Endothelial cell of umbilical vein (primary cell): ENCODE measurements at regions not wholly inside any gene's neighbourhood (a gene's known extent, or its start where the extent isn't known, plus 50 kb on each side); places are given as distances from the start of the nearest gene placed in this dataset.

Experiments
- BruUV-seq: library from RNA; stranded (reverse); fragments of 400-500 nt; replicated peaks from 2 replicates; lab custom pipeline; 2021; lab: Mats Ljungman, UMichigan
- CTCF ChIA-PET: fragments of 300-600, 350-600 bp; sonication (Branson Sonifier 250); formaldehyde crosslinking; loops from one replicate; lab custom pipeline; 2021; ENCODE audit warnings: antibody characterized with exemption, inconsistent platforms; lab: Charles Lee
- POLR2A ChIA-PET: fragments of 300-600, 350-600 bp; sonication (Branson Sonifier 250); formaldehyde crosslinking; loops from one replicate; lab custom pipeline; 2021; ENCODE audit warnings: antibody characterized with exemption, inconsistent platforms; lab: Charles Lee
- DNase-seq: peaks from one replicate; pipeline ENCODE4 v3.0.0-alpha.2; 2011; ENCODE audit warnings: low read depth, low spot score
- FAIRE-seq: peaks from 2 replicates; lab custom pipeline; 2011; peaks lifted over from hg19 to GRCh38; lab: Jason Lieb, UNC
- H2AFZ ChIP-seq: 2 replicates; pipeline ENCODE4 v1.6.0; 2012; ENCODE audit warnings: low read depth, low read length, control low read depth, inconsistent platforms
- H3K27ac ChIP-seq: 2 replicates; pipeline ENCODE4 v1.5.1; 2011; ENCODE audit warnings: low read depth, mild to moderate bottlenecking, control low read depth, low read length, moderate library complexity; ENCODE audit not compliant: insufficient read depth
- H3K27me3 ChIP-seq, 2 experiments: 2 replicates each; pipeline versions ENCODE4 v1.6.0 to v1.6.1; 2011; ENCODE audit warnings: low read length in 2 of 2, mixed read lengths in 1 of 2; ENCODE audit not compliant: control insufficient read depth in 2 of 2, insufficient read depth in 2 of 2
- H3K36me3 ChIP-seq, 2 experiments: 2 replicates in 1 of 2; 3 replicates in 1 of 2; pipeline ENCODE4 v1.5.1; 2011; ENCODE audit warnings: low read length in 2 of 2, mild to moderate bottlenecking in 1 of 2, moderate library complexity in 1 of 2; ENCODE audit not compliant: control insufficient read depth in 2 of 2, insufficient read depth in 2 of 2; ENCODE audit errors: extremely low read depth in 1 of 2
- H3K4me1 ChIP-seq: 3 replicates; pipeline ENCODE4 v1.5.1; 2011; ENCODE audit warnings: mild to moderate bottlenecking, low read length; ENCODE audit not compliant: control insufficient read depth, insufficient read depth; ENCODE audit errors: extremely low read depth
- H3K4me2 ChIP-seq: 2 replicates; pipeline ENCODE4 v1.6.1; 2011; ENCODE audit warnings: low read length, control low read depth, mixed read lengths; ENCODE audit not compliant: insufficient read depth
- H3K4me3 ChIP-seq, 3 experiments: fragments of 200-600 bp in 1 of 3; sonication (generic), shearing (Covaris generic) in 1 of 3; replicated peaks in 1 of 3; 2 replicates each; pipeline ENCODE4 v1.5.1; 2011 to 2016; ENCODE audit warnings: control low read depth in 3 of 3, low read length in 3 of 3, mild to moderate bottlenecking in 2 of 3, inconsistent platforms in 1 of 3, low read depth in 1 of 3, moderate library complexity in 1 of 3; ENCODE audit not compliant: insufficient read depth in 1 of 3
- H3K79me2 ChIP-seq: 2 replicates; pipeline ENCODE4 v1.6.0; 2012; ENCODE audit warnings: low read length, inconsistent platforms; ENCODE audit not compliant: control insufficient read depth, insufficient read depth
- H3K9ac ChIP-seq: replicated peaks from 2 replicates; pipeline ENCODE3; 2011; ENCODE audit warnings: low read length, control low read depth; ENCODE audit not compliant: insufficient read depth; ENCODE audit errors: extremely low read depth
- H3K9me1 ChIP-seq: replicated peaks from 3 replicates; pipeline ENCODE4 v1.6.0; 2011; ENCODE audit warnings: mild to moderate bottlenecking, low read length; ENCODE audit not compliant: control insufficient read depth, insufficient read depth; ENCODE audit errors: extremely low read depth
- H3K9me3 ChIP-seq: replicated peaks from 2 replicates; pipeline ENCODE4 v1.5.1; 2012; ENCODE audit warnings: low read length, inconsistent platforms; ENCODE audit not compliant: control insufficient read depth, insufficient read depth
- H4K20me1 ChIP-seq: replicated peaks from 2 replicates; pipeline ENCODE3; 2011; ENCODE audit warnings: mild to moderate bottlenecking, low read length; ENCODE audit not compliant: control insufficient read depth, insufficient read depth; ENCODE audit errors: extremely low read depth
- EZH2 ChIP-seq: IDR thresholded peaks from 2 replicates; pipeline ENCODE4 v1.6.1; 2012; ENCODE audit warnings: borderline replicate concordance, low read depth, mild to moderate bottlenecking, moderate library complexity, low read length, inconsistent platforms; ENCODE audit not compliant: severe bottlenecking
- FOS ChIP-seq: IDR thresholded peaks from 2 replicates; pipeline ENCODE4 v1.6.1; 2011; ENCODE audit warnings: mild to moderate bottlenecking, low read length, moderate library complexity, borderline replicate concordance; ENCODE audit not compliant: insufficient read depth
- GATA2 ChIP-seq: IDR thresholded peaks from 2 replicates; pipeline ENCODE4 v1.7.0; 2011; ENCODE audit warnings: low read depth, mild to moderate bottlenecking, moderate library complexity, mixed read lengths, low read length; ENCODE audit not compliant: insufficient read length, insufficient read depth
- JUN ChIP-seq: IDR thresholded peaks from 2 replicates; pipeline ENCODE4 v1.6.1; 2011; ENCODE audit warnings: borderline replicate concordance, low read depth; ENCODE audit not compliant: insufficient read length, insufficient read depth
- MYC ChIP-seq: IDR thresholded peaks from one replicate; pipeline ENCODE4 v1.6.1; 2011; ENCODE audit warnings: mild to moderate bottlenecking, low read depth, low read length
- POLR2A ChIP-seq: IDR thresholded peaks from 2 replicates; pipeline ENCODE4 v1.6.1; 2012; ENCODE audit warnings: low read depth, mild to moderate bottlenecking, control low read depth, low read length
- POLR2AphosphoS5 ChIP-seq: IDR thresholded peaks from 2 replicates; pipeline ENCODE4 v1.6.1; 2012; ENCODE audit warnings: low read depth, mild to moderate bottlenecking, control low read depth, low read length, moderate library complexity; ENCODE audit not compliant: insufficient read depth
- dilution Hi-C: fragments of 300-500 bp; cut with MboI; formaldehyde crosslinking; loops from one replicate; pipeline ENCODE4 v1.15.0; 2019; ENCODE audit warnings: low sequenced_read_pairs; ENCODE audit not compliant: extremely low pct_ligation_motif_present
- intact Hi-C: fragments of 100-400 bp; cut with micrococcal nuclease; formaldehyde crosslinking; loops from one replicate; pipeline ENCODE4 v1.10.0; 2022
- TF ChIP-seq, protein P1 (sequence below): IDR thresholded peaks from 2 replicates; pipeline ENCODE4 v1.6.1; 2011; ENCODE audit not compliant: insufficient read depth, insufficient read length
- TF ChIP-seq, protein P2 (sequence below), 2 donors: IDR thresholded peaks; 1 replicate in 1 of 2; 2 replicates in 1 of 2; pipeline ENCODE4 v1.5.1; 2011; ENCODE audit warnings: low read length in 2 of 2, mild to moderate bottlenecking in 2 of 2, moderate library complexity in 2 of 2, control low read depth in 1 of 2, inconsistent platforms in 1 of 2, low read depth in 1 of 2; ENCODE audit not compliant: insufficient read depth in 1 of 2; ENCODE audit errors: extremely low read depth in 1 of 2

GRCh38 chr1:81710857-81711256, 89.9 kb upstream of the ADGRL2 start:
- H2AFZ ChIP-seq, result no peak overlapping the region
- intact Hi-C loops (no loop called here), dilution Hi-C loops (no loop called here)
- no peaks in the 10 kb centered on the region for H3K36me3 ChIP-seq
- H3K4me2 ChIP-seq, result no peak overlapping the region
- no peaks in the 10 kb centered on the region for H3K9me1 ChIP-seq
- peaks cover 21% of the 10 kb centered on the region for H3K4me1 ChIP-seq
- H3K79me2 ChIP-seq, result no peaks in the 10 kb centered on the region
- ChIA-PET CTCF (no interaction called here), POLR2A (no interaction called here)
- H3K9ac ChIP-seq, result no peak overlapping the region
- FAIRE-seq (no peak), DNase-seq (no peak)
- TF ChIP-seq FOS, result no peak
- no peak for TF ChIP-seq POLR2AphosphoS5
- no peak for TF ChIP-seq GATA2
- TF ChIP-seq EZH2, result no peak
- H3K27ac ChIP-seq, result no peak overlapping the region
- no peaks in the 10 kb centered on the region for H4K20me1 ChIP-seq
- no TSS peak for BruUV-seq
- no peaks in the 10 kb centered on the region for H3K27me3 ChIP-seq
- no peak overlapping the region for H3K4me3 ChIP-seq
- H3K9me3 ChIP-seq, result no peaks in the 10 kb centered on the region

- no peak overlapping the region for H3K4me3 ChIP-seq
- CTCF ChIA-PET, result interaction anchor here (1.3 to 2.5 kb wide), 4 partner anchors 24 to 158 kb away, joined by 3 to 8 read pairs (median 4); no protein-coding TSS in a partner anchor
- no peak overlapping the region for H2AFZ ChIP-seq
- H3K4me1 ChIP-seq, result peaks cover 35% of the 10 kb centered on the region
- no peaks in the 10 kb centered on the region for H3K9me1 ChIP-seq
- no peak for DNase-seq
- H3K9me3 ChIP-seq, result no peaks in the 10 kb centered on the region
- no peak overlapping the region for H3K4me2 ChIP-seq
- H3K27ac ChIP-seq, result no peak overlapping the region
- TF ChIP-seq FOS (no peak), POLR2A (no peak), POLR2AphosphoS5 (no peak), GATA2 (no peak), MYC (no peak), EZH2 (no peak), JUN (no peak)
- TF ChIP-seq, protein P1, sequence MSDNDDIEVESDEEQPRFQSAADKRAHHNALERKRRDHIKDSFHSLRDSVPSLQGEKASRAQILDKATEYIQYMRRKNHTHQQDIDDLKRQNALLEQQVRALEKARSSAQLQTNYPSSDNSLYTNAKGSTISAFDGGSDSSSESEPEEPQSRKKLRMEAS, result no peak
- TF ChIP-seq, protein P2, sequence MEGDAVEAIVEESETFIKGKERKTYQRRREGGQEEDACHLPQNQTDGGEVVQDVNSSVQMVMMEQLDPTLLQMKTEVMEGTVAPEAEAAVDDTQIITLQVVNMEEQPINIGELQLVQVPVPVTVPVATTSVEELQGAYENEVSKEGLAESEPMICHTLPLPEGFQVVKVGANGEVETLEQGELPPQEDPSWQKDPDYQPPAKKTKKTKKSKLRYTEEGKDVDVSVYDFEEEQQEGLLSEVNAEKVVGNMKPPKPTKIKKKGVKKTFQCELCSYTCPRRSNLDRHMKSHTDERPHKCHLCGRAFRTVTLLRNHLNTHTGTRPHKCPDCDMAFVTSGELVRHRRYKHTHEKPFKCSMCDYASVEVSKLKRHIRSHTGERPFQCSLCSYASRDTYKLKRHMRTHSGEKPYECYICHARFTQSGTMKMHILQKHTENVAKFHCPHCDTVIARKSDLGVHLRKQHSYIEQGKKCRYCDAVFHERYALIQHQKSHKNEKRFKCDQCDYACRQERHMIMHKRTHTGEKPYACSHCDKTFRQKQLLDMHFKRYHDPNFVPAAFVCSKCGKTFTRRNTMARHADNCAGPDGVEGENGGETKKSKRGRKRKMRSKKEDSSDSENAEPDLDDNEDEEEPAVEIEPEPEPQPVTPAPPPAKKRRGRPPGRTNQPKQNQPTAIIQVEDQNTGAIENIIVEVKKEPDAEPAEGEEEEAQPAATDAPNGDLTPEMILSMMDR (IDR thresholded peaks at IDR 0.05; ENCODE audit: extremely low read depth in 1 of 2, insufficient read depth in 1 of 2, low read depth in 1 of 2, low read length in 2 of 2), result no peak
- intact Hi-C loops, result no loop called here
- H4K20me1 ChIP-seq, result no peaks in the 10 kb centered on the region
- no peak for FAIRE-seq
- no TSS peak for BruUV-seq
- H3K36me3 ChIP-seq, result no peaks in the 10 kb centered on the region
- H3K9ac ChIP-seq, result no peak overlapping the region
- H3K27me3 ChIP-seq, result no peaks in the 10 kb centered on the region
- dilution Hi-C loops, result no loop called here
- no peaks in the 10 kb centered on the region for H3K79me2 ChIP-seq
- POLR2A ChIA-PET, result no interaction called here
Observed at GRCh38 chr1:81708250-81708649, 92.5 kb upstream of the ADGRL2 start.
